Aorta (tissue), 5 donors: ENCODE measurements at regions not wholly inside any gene's neighbourhood (a gene's known extent, or its start where the extent isn't known, plus 50 kb on each side); places are given as distances from the start of the nearest gene placed in this dataset.

Source experiments
- ATAC-seq: fragments of 200-7000 bp; cut with Tn5 transposase; one replicate; pipeline ENCODE4 v1.9.1; 2022; ENCODE audit warnings: moderate library complexity; ENCODE audit not compliant: low FRiP score
- DNase-seq, 2 donors: peaks; one replicate each; pipeline ENCODE4 v3.0.0-alpha.2; 2020
- H3K27ac ChIP-seq, 2 donors: one replicate each; pipeline ENCODE4 v1.5.1; 2013; ENCODE audit warnings: low read length in 2 of 2, mild to moderate bottlenecking in 2 of 2, moderate library complexity in 2 of 2, control low read depth in 1 of 2, inconsistent platforms in 1 of 2, low read depth in 1 of 2
- H3K27me3 ChIP-seq, 2 donors: one replicate each; pipeline ENCODE4 v1.6.1; 2013; ENCODE audit warnings: control low read depth in 1 of 2, low read length in 1 of 2, mild to moderate bottlenecking in 1 of 2, moderate library complexity in 1 of 2; ENCODE audit not compliant: insufficient read depth in 2 of 2, control insufficient read depth in 1 of 2
- H3K36me3 ChIP-seq, 2 donors: one replicate each; pipeline ENCODE4 v1.6.1; 2013; ENCODE audit warnings: control low read depth in 1 of 2, low read length in 1 of 2, mild to moderate bottlenecking in 1 of 2; ENCODE audit not compliant: insufficient read depth in 2 of 2, control insufficient read depth in 1 of 2
- H3K4me1 ChIP-seq, 2 donors: one replicate each; pipeline ENCODE4 v1.6.1; 2013; ENCODE audit warnings: low read length in 2 of 2, control low read depth in 1 of 2, mild to moderate bottlenecking in 1 of 2, moderate library complexity in 1 of 2; ENCODE audit not compliant: insufficient read depth in 2 of 2, control insufficient read depth in 1 of 2
- H3K4me3 ChIP-seq, 2 donors: one replicate each; pipeline ENCODE4 v1.5.1; 2013; ENCODE audit warnings: low read length in 2 of 2, control low read depth in 1 of 2, mild to moderate bottlenecking in 1 of 2
- H3K9me3 ChIP-seq: one replicate; pipeline ENCODE4 v1.6.1; 2013; ENCODE audit warnings: mild to moderate bottlenecking, low read length; ENCODE audit not compliant: control insufficient read depth
- WGBS, 2 donors: extraction: QIAGEN DNeasy Blood & Tissue Kit; methylation state at CpG; one replicate each; pipeline ENCODE4 v1.1.7; 2013; 5-methylcytosine and 5-hydroxymethylcytosine counted together
- intact Hi-C, 2 donors: fragments of 100-400 bp; cut with DNase I; formaldehyde crosslinking; loops; one replicate each; pipeline versions ENCODE4 v1.14.2 to v1.15.0; 2022
- donor health status: healthy with polysubstance abuse.
- donor health status: Bipolar disorder and iron deficiency.
- donor health status: DM: no; HTN: no; CAD: no.
- donor health status: DM: no; HTN: no; CAD: no.
- donor health status: DM: yes; HTN: yes; CAD: no.

DNA sequence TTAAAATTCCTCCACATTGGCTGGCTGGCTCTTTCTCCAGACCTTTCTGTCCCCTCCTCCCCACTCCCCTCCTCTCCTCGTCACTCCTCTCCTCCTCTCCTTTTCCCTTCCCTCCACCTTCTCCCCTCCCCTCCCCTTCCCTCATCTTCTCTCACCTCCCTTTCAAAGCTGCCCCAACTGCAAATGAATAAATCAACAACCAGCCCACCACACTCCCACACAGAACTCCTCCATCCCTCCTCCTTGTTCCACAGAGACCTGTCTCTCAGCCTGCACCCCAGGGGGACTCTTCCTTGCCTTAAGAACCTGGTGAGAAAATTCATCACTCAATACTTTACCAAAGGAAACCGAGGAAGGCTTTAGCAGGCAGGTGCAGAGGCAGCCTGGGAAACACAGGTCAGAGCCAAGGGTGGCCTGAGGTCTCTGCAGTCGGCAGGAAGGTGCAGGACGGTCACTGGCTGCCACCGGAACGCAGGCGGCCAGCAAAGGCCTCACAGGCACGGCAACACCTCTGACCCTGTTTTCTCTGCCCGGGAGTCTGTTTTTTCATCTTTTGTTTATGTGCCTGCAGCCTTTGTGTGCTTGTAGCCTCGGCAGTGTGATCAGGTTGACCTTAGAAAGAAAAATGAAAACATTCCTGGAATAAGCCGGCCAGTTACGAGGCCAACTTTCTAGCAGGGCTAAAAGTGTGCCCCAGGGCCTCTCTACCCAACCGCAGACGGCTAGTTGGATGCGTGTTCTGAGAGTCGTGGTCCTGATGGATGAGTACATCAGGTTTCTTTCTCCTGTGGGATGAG is 207.6 kb upstream of the KLF6 start:
- Histone ChIP-seq H3K9me3 (no peaks in the 10 kb centered on the region), H3K4me3 (no peak overlapping the region), H3K27ac (no peak overlapping the region), H3K36me3 (no peaks in the 10 kb centered on the region), H3K4me1 (no peaks in the 10 kb centered on the region), H3K27me3 (no peaks in the 10 kb centered on the region)
- ATAC-seq (no peak), DNase-seq (no peak)
- intact Hi-C loops, result no loop called here
- 64 to 75% methylated on average over 16 of the region's 16 CpGs for WGBS, 2 donors

DNA sequence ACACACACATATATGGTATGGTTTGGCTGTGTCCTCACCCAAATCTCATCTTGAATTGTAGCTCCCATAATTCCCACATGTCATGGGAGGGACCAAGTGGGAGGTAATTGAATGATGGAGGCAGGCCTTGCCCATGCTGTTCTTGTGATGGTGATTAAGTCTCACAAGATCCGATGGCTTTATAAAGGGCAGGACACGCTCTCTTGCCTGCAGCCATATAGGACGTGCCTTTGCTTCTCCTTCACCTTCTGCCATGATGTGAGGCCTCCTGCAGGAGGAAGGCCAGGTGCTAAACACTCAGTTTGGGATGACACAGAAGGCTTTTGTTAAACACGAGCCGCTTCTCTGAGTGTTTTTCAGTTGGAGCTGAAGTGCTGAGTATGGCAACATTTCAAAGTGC is 205.3 kb upstream of the KLF6 start:
- intact Hi-C loops, result no loop called here
- Histone ChIP-seq H3K36me3 (no peaks in the 10 kb centered on the region), H3K4me1 (no peaks in the 10 kb centered on the region), H3K9me3 (no peaks in the 10 kb centered on the region), H3K27ac (no peak overlapping the region), H3K4me3 (no peak overlapping the region), H3K27me3 (no peaks in the 10 kb centered on the region)
- 96% methylated on average over 5 of the region's 5 CpGs for WGBS, 2 donors
- DNase-seq, result no peak
- ATAC-seq, result no peak

DNA sequence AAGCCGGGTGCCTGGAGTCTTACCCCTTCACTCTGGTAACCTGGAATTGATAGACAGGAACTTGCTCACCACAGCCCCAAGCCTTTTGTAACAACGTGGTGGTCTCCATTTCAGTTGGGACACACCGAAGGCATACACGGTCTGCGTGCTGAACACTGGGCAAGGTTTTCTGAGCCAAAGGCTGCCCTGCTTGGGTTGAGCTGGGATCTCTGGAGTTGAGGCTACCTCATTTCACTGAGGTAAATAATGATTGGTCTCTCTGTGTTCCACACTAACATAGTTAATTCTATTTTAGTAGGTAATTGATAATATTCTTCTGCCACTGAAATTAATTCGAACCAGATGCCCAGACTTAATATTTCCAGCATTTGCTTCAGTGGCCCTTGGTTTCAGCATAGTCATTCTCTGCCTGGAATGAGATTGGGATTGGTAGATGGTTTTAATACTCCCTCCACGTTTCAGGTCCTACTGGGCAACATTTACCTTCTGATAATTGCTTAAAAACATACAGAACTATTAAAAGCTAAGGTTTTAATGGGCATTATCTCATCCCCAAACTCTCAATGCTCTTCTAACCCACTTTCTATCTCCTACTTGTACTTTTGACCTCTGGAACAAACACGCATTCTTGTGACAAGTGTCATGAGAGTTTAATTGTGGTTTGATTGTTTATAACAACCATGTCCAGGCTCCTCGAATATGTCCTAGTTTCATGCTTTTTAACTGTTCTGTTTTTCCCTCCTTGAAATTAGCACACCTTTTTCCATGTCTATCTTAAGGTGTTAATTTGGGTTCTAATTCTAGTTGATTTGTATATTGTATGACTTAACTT is 202.3 kb upstream of the KLF6 start:
- DNase-seq, result no peak
- Histone ChIP-seq H3K36me3 (no peaks in the 10 kb centered on the region), H3K27me3 (no peaks in the 10 kb centered on the region), H3K27ac (no peak overlapping the region), H3K4me1 (no peaks in the 10 kb centered on the region), H3K9me3 (no peaks in the 10 kb centered on the region), H3K4me3 (no peak overlapping the region)
- intact Hi-C loops, result no loop called here
- 63 to 69% methylated on average over 9 of the region's 9 CpGs for WGBS, 2 donors
- ATAC-seq, result no peak

DNA sequence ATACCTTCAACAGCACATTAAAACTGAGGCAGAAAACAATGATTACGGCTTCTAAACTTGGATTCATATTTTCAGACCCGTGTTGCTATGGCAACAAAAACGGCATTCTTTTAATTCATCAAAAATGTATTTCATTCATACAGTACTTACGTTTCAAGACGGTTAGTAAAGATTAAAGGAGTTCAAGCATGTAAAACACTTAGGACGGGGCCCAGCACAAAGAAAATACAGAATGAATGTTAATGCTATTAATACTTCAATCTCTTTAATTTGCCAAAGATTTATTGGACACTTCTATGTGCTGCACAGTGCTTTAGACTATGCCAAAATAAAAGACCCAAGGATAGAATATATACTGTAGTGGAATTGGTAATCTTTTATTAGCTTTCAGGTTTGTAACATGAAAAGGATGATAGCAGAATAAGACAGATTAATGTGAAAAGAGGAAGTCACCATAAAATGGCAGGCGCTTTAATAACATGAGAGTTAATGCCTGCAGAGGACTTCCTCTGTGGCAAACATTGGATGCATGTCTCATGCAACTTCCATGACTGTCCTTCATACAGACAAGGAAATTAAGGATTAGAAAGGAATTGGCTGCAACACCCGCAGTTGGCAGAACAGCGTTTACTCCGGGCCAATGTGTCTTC is 201.6 kb upstream of the KLF6 start:
- H3K27me3 ChIP-seq, result no peaks in the 10 kb centered on the region
- H3K4me1 ChIP-seq, result no peaks in the 10 kb centered on the region
- DNase-seq, result no peak
- H3K27ac ChIP-seq, result no peak overlapping the region
- H3K9me3 ChIP-seq, result no peaks in the 10 kb centered on the region
- 25 to 31% methylated on average over 10 of the region's 10 CpGs for WGBS, 2 donors
- no peak for ATAC-seq
- intact Hi-C loops, result no loop called here
- H3K4me3 ChIP-seq, result no peak overlapping the region
- no peaks in the 10 kb centered on the region for H3K36me3 ChIP-seq

DNA sequence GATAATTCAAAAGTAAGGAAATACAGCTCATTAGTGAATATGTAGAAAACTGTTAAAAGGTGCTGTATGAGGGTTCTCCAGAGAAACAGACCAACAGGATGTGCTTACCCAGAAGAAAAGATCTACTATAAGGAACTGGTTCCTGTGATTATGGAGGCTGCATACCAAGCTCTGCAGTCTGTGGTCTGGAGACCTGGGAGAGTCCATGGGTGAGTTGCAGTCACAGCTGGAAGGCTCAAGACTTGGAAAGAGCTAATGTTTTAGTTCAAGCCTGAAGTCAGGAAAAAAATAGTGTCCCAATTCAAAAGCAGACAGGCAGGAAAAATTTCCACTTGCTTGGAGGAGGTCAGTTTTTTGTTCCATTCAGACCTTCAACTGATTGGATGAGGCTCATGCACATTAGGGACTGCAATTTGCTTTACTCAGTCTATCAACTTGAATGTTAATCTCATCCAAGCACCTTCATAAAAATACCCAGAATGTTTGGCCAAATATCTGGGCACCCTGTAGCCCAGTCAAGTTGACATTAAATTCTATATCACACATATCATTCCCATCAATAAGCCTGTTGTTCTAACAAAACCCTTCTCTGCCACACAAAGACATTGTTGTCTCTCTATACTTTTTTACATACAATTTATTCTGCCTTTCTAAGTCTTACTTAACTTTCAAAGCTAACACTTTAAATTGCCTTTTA is 197.9 kb upstream of the KLF6 start:
- Histone ChIP-seq H3K27ac (no peak overlapping the region), H3K4me1 (no peaks in the 10 kb centered on the region), H3K4me3 (no peak overlapping the region), H3K27me3 (no peaks in the 10 kb centered on the region), H3K36me3 (no peaks in the 10 kb centered on the region), H3K9me3 (no peaks in the 10 kb centered on the region)
- no peak for DNase-seq
- no peak for ATAC-seq
- intact Hi-C loops, result no loop called here

DNA sequence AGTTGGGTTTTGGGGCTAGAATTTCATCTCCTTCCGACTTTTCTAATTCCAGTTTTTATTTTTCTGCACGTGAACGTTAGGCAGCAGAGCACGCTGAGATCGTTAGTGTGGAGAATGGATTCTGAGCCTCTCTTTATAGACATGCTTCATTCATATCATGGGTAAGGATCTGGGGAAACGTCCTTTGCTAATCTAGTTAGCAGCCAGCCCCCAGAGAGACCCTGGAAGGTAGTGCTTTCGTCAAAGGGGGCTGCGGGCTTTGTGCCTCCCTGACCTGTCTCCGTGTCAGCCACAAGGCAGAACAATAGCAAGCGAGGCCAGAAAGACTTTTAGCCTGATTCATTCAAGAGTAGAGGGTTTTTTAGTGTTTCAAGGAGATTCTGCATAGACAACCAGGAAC is 196.3 kb upstream of the KLF6 start:
- ATAC-seq (no peak), DNase-seq (no peak)
- H3K9me3 ChIP-seq, result peaks cover 2% of the 10 kb centered on the region
- no peak overlapping the region for H3K4me3 ChIP-seq
- no peaks in the 10 kb centered on the region for H3K27me3 ChIP-seq
- no peaks in the 10 kb centered on the region for H3K36me3 ChIP-seq
- WGBS, 2 donors, result 87 to 92% methylated on average over 10 of the region's 10 CpGs
- no peaks in the 10 kb centered on the region for H3K4me1 ChIP-seq
- intact Hi-C loops, result no loop called here
- no peak overlapping the region for H3K27ac ChIP-seq

DNA sequence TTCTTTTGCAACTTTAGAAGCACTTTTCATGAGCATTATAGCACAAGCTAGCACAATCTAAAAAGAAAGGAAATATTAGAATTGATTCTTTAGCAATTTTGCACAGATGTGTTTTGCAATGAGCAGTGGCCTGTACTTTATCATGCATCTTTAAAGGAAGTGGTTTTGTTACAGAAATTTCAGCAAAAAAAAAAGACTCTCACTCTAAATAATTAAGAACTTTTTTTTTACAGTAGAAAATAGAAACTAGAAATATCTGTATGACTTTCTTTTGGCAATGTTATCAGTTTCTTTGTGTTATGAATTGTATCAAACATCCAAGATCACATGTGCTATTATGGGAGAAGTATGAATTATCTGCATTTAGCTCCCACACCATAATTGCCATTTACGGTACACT is 195.7 kb upstream of the KLF6 start:
- H3K27ac ChIP-seq, result no peak overlapping the region
- H3K27me3 ChIP-seq, result no peaks in the 10 kb centered on the region
- intact Hi-C loops, result no loop called here
- no peaks in the 10 kb centered on the region for H3K36me3 ChIP-seq
- WGBS, 2 donors, result 83 to 84% methylated on average over 1 of the region's 1 CpG
- peaks cover 2% of the 10 kb centered on the region for H3K9me3 ChIP-seq
- no peaks in the 10 kb centered on the region for H3K4me1 ChIP-seq
- DNase-seq (no peak), ATAC-seq (no peak)
- no peak overlapping the region for H3K4me3 ChIP-seq

DNA sequence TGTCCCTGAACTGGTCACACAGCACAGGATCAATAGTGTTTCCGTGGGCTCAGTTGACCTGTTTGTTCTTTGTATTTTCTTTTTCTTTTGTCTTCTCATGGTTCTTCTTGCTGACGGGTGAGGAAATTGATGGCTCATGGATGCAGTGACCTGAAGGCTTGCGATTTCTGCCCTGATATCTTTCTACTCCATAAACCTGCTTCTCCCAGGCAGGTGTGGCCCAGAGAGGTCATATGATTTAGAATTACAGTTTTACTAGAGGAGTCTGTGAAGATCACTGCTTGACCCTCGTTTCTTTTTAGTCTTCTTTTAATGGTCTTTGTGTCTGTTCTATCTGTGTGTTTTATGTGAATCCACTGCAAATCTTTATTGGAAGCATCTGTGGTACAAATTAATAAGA is 195.1 kb upstream of the KLF6 start:
- H3K27me3 ChIP-seq, result no peaks in the 10 kb centered on the region
- intact Hi-C loops, result no loop called here
- WGBS, 2 donors, result 81 to 82% methylated on average over 4 of the region's 4 CpGs
- no peaks in the 10 kb centered on the region for H3K36me3 ChIP-seq
- no peaks in the 10 kb centered on the region for H3K4me1 ChIP-seq
- no peak for ATAC-seq
- no peak for DNase-seq
- peaks cover 2% of the 10 kb centered on the region for H3K9me3 ChIP-seq
- H3K4me3 ChIP-seq, result no peak overlapping the region
- H3K27ac ChIP-seq, result no peak overlapping the region
